GM03348 (cell line): ENCODE measurements at regions not wholly inside any gene's neighbourhood (a gene's known extent, or its start where the extent isn't known, plus 50 kb on each side); places are given as distances from the start of the nearest gene placed in this dataset.
"Not testable (repeated sequence)": the region's sequence is repeated elsewhere in the genome, so short reads cannot be mapped to it uniquely, and the experiment has no call there.

Experiments
- DNase-seq: peaks from one replicate; pipeline ENCODE4 v3.0.0; 2012; ENCODE audit warnings: low spot score

- DNase-seq: no peak
Measured at GRCh38 chr20:40055711-40056110, 633.3 kb downstream of the MAFB start.

GRCh38 chr20:40054311-40054710 lies 634.7 kb downstream of the MAFB start:
- no peak for DNase-seq

GRCh38 chr20:40050596-40050995 lies 638.4 kb downstream of the MAFB start:
- no peak for DNase-seq

GRCh38 chr20:40049854-40050253 lies 639.2 kb downstream of the MAFB start:
- DNase-seq: no peak

- no peak for DNase-seq
Measured at GRCh38 chr20:40046703-40047102, 642.3 kb downstream of the MAFB start.

- no peak for DNase-seq
Measured at GRCh38 chr20:40037511-40037910, 651.5 kb downstream of the MAFB start.

- DNase-seq: no peak
Measured at GRCh38 chr20:40029589-40029988, 659.4 kb downstream of the MAFB start.

- DNase-seq: no peak
Measured at GRCh38 chr20:40019510-40019909, 669.5 kb downstream of the MAFB start.

- DNase-seq: no peak
Measured at GRCh38 chr20:40017765-40018164, 671.3 kb downstream of the MAFB start.

GRCh38 chr20:40016890-40017289 lies 672.1 kb downstream of the MAFB start:
- no peak for DNase-seq

- no peak for DNase-seq
Measured at GRCh38 chr20:40016392-40016791, 672.6 kb downstream of the MAFB start.

GRCh38 chr20:40012026-40012425 lies 677.0 kb downstream of the MAFB start:
- not testable (repeated sequence) for DNase-seq

- no peak for DNase-seq
Measured at GRCh38 chr20:40010483-40010882, 678.6 kb downstream of the MAFB start.

- no peak for DNase-seq
Measured at GRCh38 chr20:40009542-40009941, 679.5 kb downstream of the MAFB start.

GRCh38 chr20:40008177-40008576 lies 680.9 kb downstream of the MAFB start:
- no peak for DNase-seq

- DNase-seq: no peak
Measured at GRCh38 chr20:40006168-40006860, 682.7 kb downstream of the MAFB start.

- DNase-seq: not testable (repeated sequence)
Measured at GRCh38 chr20:40004092-40004491, 684.9 kb downstream of the MAFB start.

- DNase-seq: no peak
Measured at GRCh38 chr20:39993742-39994141, 695.3 kb downstream of the MAFB start.

GRCh38 chr20:39990692-39991091 lies 698.3 kb downstream of the MAFB start:
- no peak for DNase-seq

GRCh38 chr20:39988991-39989390 lies 700.0 kb downstream of the MAFB start:
- no peak for DNase-seq

GRCh38 chr20:39986173-39986904 lies 702.7 kb downstream of the MAFB start:
- peak; percentile 23 for DNase-seq

- DNase-seq: no peak
Measured at GRCh38 chr20:39985271-39985827, 703.7 kb downstream of the MAFB start.

GRCh38 chr20:39983655-39984054 lies 705.4 kb downstream of the MAFB start:
- no peak for DNase-seq
